Liver (tissue), 8 donors: ENCODE measurements at regions not wholly inside any gene's neighbourhood (a gene's known extent, or its start where the extent isn't known, plus 50 kb on each side); places are given as distances from the start of the nearest gene placed in this dataset.

Experiments
- DNase-seq: peaks from one replicate; pipeline ENCODE4 v3.0.0-alpha.2; 2017; ENCODE audit warnings: low spot score
- H3K27ac ChIP-seq, 2 donors: one replicate each; pipeline ENCODE4 v1.7.0; 2013; ENCODE audit warnings: inconsistent platforms in 2 of 2, low read length in 2 of 2, control low read depth in 1 of 2, low read depth in 1 of 2, mild to moderate bottlenecking in 1 of 2
- H3K27me3 ChIP-seq, 4 donors: one replicate each; pipeline versions ENCODE4 v1.6.1 to v1.7.0; 2013; ENCODE audit warnings: low read length in 3 of 4, inconsistent platforms in 1 of 4, mild to moderate bottlenecking in 1 of 4, moderate library complexity in 1 of 4; ENCODE audit not compliant: control insufficient read depth in 4 of 4, insufficient read depth in 4 of 4
- H3K36me3 ChIP-seq, 4 donors: one replicate each; pipeline versions ENCODE4 v1.6.1 to v1.7.0; 2013; ENCODE audit warnings: low read length in 3 of 4, mild to moderate bottlenecking in 3 of 4, low read depth in 1 of 4, moderate library complexity in 1 of 4; ENCODE audit not compliant: control insufficient read depth in 4 of 4, insufficient read depth in 3 of 4
- H3K4me1 ChIP-seq, 4 donors: one replicate each; pipeline versions ENCODE4 v1.6.1 to v1.7.0; 2013; ENCODE audit warnings: low read length in 3 of 4, mild to moderate bottlenecking in 3 of 4, moderate library complexity in 1 of 4; ENCODE audit not compliant: control insufficient read depth in 4 of 4, insufficient read depth in 4 of 4
- H3K4me3 ChIP-seq, 3 donors: one replicate each; pipeline versions ENCODE4 v1.6.1 to v1.7.0; 2013; ENCODE audit warnings: low read length in 3 of 3, control low read depth in 1 of 3, low read depth in 1 of 3, mild to moderate bottlenecking in 1 of 3
- H3K9ac ChIP-seq, 2 donors: one replicate each; pipeline ENCODE4 v1.7.0; 2013; ENCODE audit warnings: low read length in 2 of 2, mild to moderate bottlenecking in 2 of 2, moderate library complexity in 2 of 2, control low read depth in 1 of 2, low read depth in 1 of 2
- H3K9me3 ChIP-seq, 4 donors: one replicate each; pipeline versions ENCODE4 v1.6.1 to v1.7.0; 2013; ENCODE audit warnings: low read length in 3 of 4; ENCODE audit not compliant: control insufficient read depth in 4 of 4
- CTCF ChIP-seq: fragments of 150-350 bp; IDR thresholded peaks from 2 replicates; pipeline ENCODE4 v1.5.1; 2017; ENCODE audit warnings: improper control_type of control experiment, low read depth, low read length; ENCODE audit not compliant: missing input control
- EGR1 ChIP-seq, 2 donors: IDR thresholded peaks; 2 replicates each; pipeline ENCODE4 v1.6.1; 2016 to 2018; ENCODE audit warnings: antibody characterized with exemption in 2 of 2, low read depth in 2 of 2
- FOXA1 ChIP-seq: IDR thresholded peaks from 2 replicates; pipeline ENCODE4 v1.6.1; 2016; ENCODE audit warnings: antibody characterized with exemption
- FOXA2 ChIP-seq: IDR thresholded peaks from 2 replicates; pipeline ENCODE4 v1.6.1; 2016; ENCODE audit warnings: antibody characterized with exemption
- HNF4A ChIP-seq, 2 donors: conservative IDR thresholded peaks; 2 replicates each; pipeline ENCODE4 v1.6.1; 2016; ENCODE audit warnings: antibody characterized with exemption in 2 of 2, mild to moderate bottlenecking in 2 of 2
- HNF4G ChIP-seq: IDR thresholded peaks from 2 replicates; pipeline ENCODE4 v1.6.1; 2016; ENCODE audit warnings: antibody characterized with exemption
- JUND ChIP-seq, 2 donors: IDR thresholded peaks; 2 replicates each; pipeline ENCODE4 v1.6.1; 2016; ENCODE audit warnings: antibody characterized with exemption in 2 of 2
- MAX ChIP-seq: IDR thresholded peaks from 2 replicates; pipeline ENCODE4 v1.6.1; 2016; ENCODE audit warnings: antibody characterized with exemption
- NR2F2 ChIP-seq: IDR thresholded peaks from 2 replicates; pipeline ENCODE4 v1.6.1; 2016; ENCODE audit warnings: antibody characterized with exemption
- RAD21 ChIP-seq, 2 donors: IDR thresholded peaks; 2 replicates each; pipeline ENCODE4 v1.6.1; 2016; ENCODE audit warnings: antibody characterized with exemption in 2 of 2, mild to moderate bottlenecking in 2 of 2
- REST ChIP-seq: IDR thresholded peaks from 2 replicates; pipeline ENCODE4 v1.6.1; 2016; ENCODE audit warnings: antibody characterized with exemption, mild to moderate bottlenecking
- TAF1 ChIP-seq: conservative IDR thresholded peaks from 2 replicates; pipeline ENCODE4 v1.6.1; 2016; ENCODE audit warnings: antibody characterized with exemption, mild to moderate bottlenecking
- ZBTB33 ChIP-seq: IDR thresholded peaks from 2 replicates; pipeline ENCODE4 v1.6.1; 2016; ENCODE audit warnings: antibody characterized with exemption
- WGBS: extraction: QIAGEN DNeasy Blood & Tissue Kit; methylation state at CpG from one replicate; pipeline ENCODE4 v1.1.7; 2013; 5-methylcytosine and 5-hydroxymethylcytosine counted together
- donor health status: healthy.
- donor health status: healthy.
- donor health status: healthy.
- donor health status: healthy.
- donor health status: healthy.

GRCh38 chr4:187332141-187332540 lies 608.5 kb upstream of the FAT1 start:
- 75% methylated on average over 7 of the region's 7 CpGs for WGBS

More at GRCh38 chr4:187332141-187332540, 608.5 kb upstream of the FAT1 start:
- no peaks in the 10 kb centered on the region for H3K4me1 ChIP-seq
- no peak overlapping the region for H3K27ac ChIP-seq
- H3K4me3 ChIP-seq: no peak overlapping the region
- H3K9ac ChIP-seq: no peak overlapping the region
- no peak for DNase-seq
- H3K27me3 ChIP-seq: no peaks in the 10 kb centered on the region
- H3K36me3 ChIP-seq: no peaks in the 10 kb centered on the region
- peaks cover 0 to 3% (median 0%) of the 10 kb centered on the region in 4 donors for H3K9me3 ChIP-seq
- TF ChIP-seq FOXA1 (no peak), HNF4A (conservative IDR thresholded peaks at IDR 0.05) (no peak), NR2F2 (no peak), EGR1 (IDR thresholded peaks at IDR 0.05; ENCODE audit: low read depth in 2 of 2) (no peak), FOXA2 (no peak), JUND (IDR thresholded peaks at IDR 0.05) (no peak), MAX (no peak), REST (no peak), TAF1 (no peak), CTCF (no peak), ZBTB33 (no peak), RAD21 (IDR thresholded peaks at IDR 0.05) (no peak), HNF4G (no peak)
